MM.1S (cell line): ENCODE measurements at regions not wholly inside any gene's neighbourhood (a gene's known extent, or its start where the extent isn't known, plus 50 kb on each side); places are given as distances from the start of the nearest gene placed in this dataset.

Experiments used
- DNase-seq: peaks from one replicate; pipeline ENCODE4 v3.0.0-alpha.2; 2015
- H2AFZ ChIP-seq: fragments of 300-600 bp; sonication (generic); 2 replicates; pipeline ENCODE4 v1.6.0; 2016; ENCODE audit warnings: antibody characterized with exemption, low read length
- H3F3A ChIP-seq: fragments of 300-600 bp; sonication (generic); 2 replicates; pipeline ENCODE4 v1.6.1; 2016; ENCODE audit warnings: mild to moderate bottlenecking, antibody characterized with exemption, low read length, moderate library complexity, mixed read lengths; ENCODE audit not compliant: insufficient read depth
- H3K27ac ChIP-seq: fragments of 300-600 bp; sonication (generic); 2 replicates; pipeline ENCODE4 v1.5.1; 2016; ENCODE audit warnings: mild to moderate bottlenecking, low read length
- H3K27me3 ChIP-seq: fragments of 300-600 bp; sonication (generic); replicated peaks from 2 replicates; pipeline ENCODE4 v1.6.0; 2016; ENCODE audit warnings: low read length; ENCODE audit not compliant: insufficient read depth
- H3K36me3 ChIP-seq: fragments of 300-600 bp; sonication (generic); replicated peaks from 2 replicates; pipeline ENCODE4 v1.6.1; 2016; ENCODE audit warnings: mild to moderate bottlenecking, low read length, mixed read lengths; ENCODE audit not compliant: insufficient read depth
- H3K4me1 ChIP-seq: fragments of 300-600 bp; sonication (generic); 2 replicates; pipeline ENCODE4 v1.6.1; 2016; ENCODE audit warnings: low read length, mixed read lengths
- H3K4me2 ChIP-seq: fragments of 300-600 bp; sonication (generic); 2 replicates; pipeline ENCODE4 v1.6.0; 2016; ENCODE audit warnings: low read depth, low read length
- H3K4me3 ChIP-seq: fragments of 300-600 bp; sonication (generic); 2 replicates; pipeline ENCODE4 v1.5.1; 2016; ENCODE audit warnings: low read length, mixed read lengths
- H3K79me2 ChIP-seq: fragments of 300-600 bp; sonication (generic); 2 replicates; pipeline ENCODE4 v1.6.1; 2016; ENCODE audit warnings: mixed run types, low read length, mixed read lengths
- H3K9ac ChIP-seq: fragments of 300-600 bp; sonication (generic); 2 replicates; pipeline ENCODE4 v1.6.1; 2016; ENCODE audit warnings: low read length, mixed read lengths
- H3K9me2 ChIP-seq: fragments of 300-600 bp; sonication (generic); replicated peaks from 2 replicates; pipeline ENCODE4 v1.6.1; 2016; ENCODE audit warnings: mild to moderate bottlenecking, low read length, mixed read lengths; ENCODE audit not compliant: insufficient read depth
- H3K9me3 ChIP-seq: fragments of 300-600 bp; sonication (generic); replicated peaks from 2 replicates; pipeline ENCODE4 v1.6.1; 2016; ENCODE audit warnings: mild to moderate bottlenecking, low read length, mixed read lengths; ENCODE audit not compliant: insufficient read depth
- H4K20me1 ChIP-seq: fragments of 300-600 bp; sonication (generic); 2 replicates; pipeline ENCODE4 v1.6.1; 2016; ENCODE audit warnings: mild to moderate bottlenecking, low read length, moderate library complexity, mixed read lengths; ENCODE audit not compliant: insufficient read depth
- EZH2 ChIP-seq: fragments of 300-600 bp; sonication (generic); optimal IDR thresholded peaks from 2 replicates; pipeline ENCODE3; 2017; ENCODE audit warnings: low read depth, mild to moderate bottlenecking, antibody characterized with exemption, low read length, mixed read lengths
- EZH2phosphoT487 ChIP-seq: fragments of 300-600 bp; sonication (generic); IDR thresholded peaks from 2 replicates; pipeline ENCODE4 v1.6.1; 2018; ENCODE audit warnings: antibody characterized with exemption, low read length
- TF ChIP-seq, protein P1 (sequence below): fragments of 300-600 bp; sonication (generic); IDR thresholded peaks from 2 replicates; pipeline ENCODE4 v1.5.1; 2016; ENCODE audit warnings: antibody characterized with exemption, low read length, mixed read lengths

DNA sequence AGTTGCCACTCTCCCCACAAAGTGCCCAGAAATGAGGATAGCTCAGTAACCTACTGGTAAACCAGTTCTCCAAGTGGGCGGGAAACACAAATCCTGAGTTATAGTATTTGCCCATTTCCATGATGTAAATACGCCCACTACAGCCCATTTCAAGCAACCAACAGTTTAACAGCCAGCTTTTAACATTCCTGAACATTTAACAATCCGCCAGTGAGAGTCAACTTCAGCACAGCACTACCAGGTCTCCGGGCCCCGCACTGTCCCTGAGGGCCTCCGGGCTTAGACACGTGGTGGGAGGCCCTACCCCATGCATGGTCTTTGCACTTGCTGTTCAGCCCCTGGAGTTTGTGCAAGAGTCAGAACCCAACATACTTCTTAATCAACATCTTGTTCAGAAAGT, 132.0 kb upstream of the CTTNBP2NL start:
- H3K27me3 ChIP-seq: no peaks in the 10 kb centered on the region
- no peaks in the 10 kb centered on the region for H4K20me1 ChIP-seq
- H2AFZ ChIP-seq: no peak overlapping the region
- H3K9me3 ChIP-seq: no peaks in the 10 kb centered on the region
- no peaks in the 10 kb centered on the region for H3K79me2 ChIP-seq
- H3K9me2 ChIP-seq: no peaks in the 10 kb centered on the region
- no peak overlapping the region for H3K9ac ChIP-seq
- H3K27ac ChIP-seq: no peak overlapping the region
- no peak for DNase-seq
- no peaks in the 10 kb centered on the region for H3K36me3 ChIP-seq
- H3K4me2 ChIP-seq: no peak overlapping the region
- H3K4me1 ChIP-seq: no peaks in the 10 kb centered on the region
- H3F3A ChIP-seq: no peaks in the 10 kb centered on the region
- H3K4me3 ChIP-seq: no peak overlapping the region
- TF ChIP-seq EZH2phosphoT487 (no peak), EZH2 (no peak)
- TF ChIP-seq, protein P1, sequence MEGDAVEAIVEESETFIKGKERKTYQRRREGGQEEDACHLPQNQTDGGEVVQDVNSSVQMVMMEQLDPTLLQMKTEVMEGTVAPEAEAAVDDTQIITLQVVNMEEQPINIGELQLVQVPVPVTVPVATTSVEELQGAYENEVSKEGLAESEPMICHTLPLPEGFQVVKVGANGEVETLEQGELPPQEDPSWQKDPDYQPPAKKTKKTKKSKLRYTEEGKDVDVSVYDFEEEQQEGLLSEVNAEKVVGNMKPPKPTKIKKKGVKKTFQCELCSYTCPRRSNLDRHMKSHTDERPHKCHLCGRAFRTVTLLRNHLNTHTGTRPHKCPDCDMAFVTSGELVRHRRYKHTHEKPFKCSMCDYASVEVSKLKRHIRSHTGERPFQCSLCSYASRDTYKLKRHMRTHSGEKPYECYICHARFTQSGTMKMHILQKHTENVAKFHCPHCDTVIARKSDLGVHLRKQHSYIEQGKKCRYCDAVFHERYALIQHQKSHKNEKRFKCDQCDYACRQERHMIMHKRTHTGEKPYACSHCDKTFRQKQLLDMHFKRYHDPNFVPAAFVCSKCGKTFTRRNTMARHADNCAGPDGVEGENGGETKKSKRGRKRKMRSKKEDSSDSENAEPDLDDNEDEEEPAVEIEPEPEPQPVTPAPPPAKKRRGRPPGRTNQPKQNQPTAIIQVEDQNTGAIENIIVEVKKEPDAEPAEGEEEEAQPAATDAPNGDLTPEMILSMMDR: no peak

DNA sequence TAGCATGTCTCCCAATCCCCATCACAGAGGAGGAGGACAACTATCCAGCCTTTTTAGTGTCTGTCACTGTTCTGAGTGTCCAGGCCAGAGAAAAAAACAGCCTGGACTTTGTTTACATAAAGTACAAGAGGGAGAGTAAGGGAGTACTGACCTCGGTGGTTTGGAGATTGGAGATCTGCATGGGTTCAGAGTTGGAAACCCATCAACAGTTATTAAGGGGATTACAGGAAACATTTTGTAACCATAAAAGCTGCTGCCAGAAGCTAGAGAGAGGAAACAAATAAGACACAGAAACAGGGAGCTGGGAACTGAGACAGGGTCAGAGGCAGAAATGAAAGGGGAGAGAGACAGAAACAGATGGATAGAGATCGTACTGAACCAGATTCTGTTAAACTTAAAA, 131.5 kb upstream of the CTTNBP2NL start:
- Histone ChIP-seq H3K36me3 (no peaks in the 10 kb centered on the region), H3K27ac (no peak overlapping the region)

DNA sequence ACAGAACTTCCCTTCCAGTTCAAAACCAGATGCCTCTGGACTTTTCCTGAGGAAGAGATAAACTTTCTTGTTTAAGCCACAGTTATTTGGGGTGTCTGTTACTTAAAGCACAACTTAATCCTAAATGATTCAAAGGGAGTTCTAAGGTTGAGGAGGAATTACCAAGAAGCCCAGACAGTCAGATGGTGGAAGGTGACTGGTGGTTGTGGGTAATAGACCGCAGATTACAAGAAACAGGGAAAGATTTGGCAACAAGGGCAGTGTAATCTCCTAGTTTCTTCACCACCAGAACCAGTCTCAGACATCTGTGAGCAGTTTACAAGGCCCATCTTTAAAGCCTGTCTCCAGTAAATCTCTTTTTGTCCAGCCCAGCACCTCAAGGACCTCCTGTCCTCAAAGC, 130.1 kb upstream of the CTTNBP2NL start:
- Histone ChIP-seq H3F3A (no peaks in the 10 kb centered on the region), H3K9me3 (no peaks in the 10 kb centered on the region), H2AFZ (no peak overlapping the region), H3K27ac (no peak overlapping the region), H3K4me1 (no peaks in the 10 kb centered on the region), H4K20me1 (no peaks in the 10 kb centered on the region), H3K79me2 (no peaks in the 10 kb centered on the region), H3K36me3 (no peaks in the 10 kb centered on the region), H3K9me2 (no peaks in the 10 kb centered on the region), H3K9ac (no peak overlapping the region), H3K4me3 (no peak overlapping the region), H3K4me2 (no peak overlapping the region), H3K27me3 (no peaks in the 10 kb centered on the region)
- no peak for DNase-seq
- TF ChIP-seq EZH2 (no peak), EZH2phosphoT487 (no peak)
- TF ChIP-seq, protein P1: no peak

More for the DNA sequence above, 131.5 kb upstream of the CTTNBP2NL start:
- Histone ChIP-seq H3K9me3 (no peaks in the 10 kb centered on the region), H3F3A (no peaks in the 10 kb centered on the region), H3K27me3 (no peaks in the 10 kb centered on the region), H3K9ac (no peak overlapping the region), H4K20me1 (no peaks in the 10 kb centered on the region), H3K4me3 (no peak overlapping the region), H3K9me2 (no peaks in the 10 kb centered on the region), H2AFZ (no peak overlapping the region), H3K4me2 (no peak overlapping the region), H3K79me2 (no peaks in the 10 kb centered on the region), H3K4me1 (no peaks in the 10 kb centered on the region)
- DNase-seq: no peak
- TF ChIP-seq EZH2 (no peak), EZH2phosphoT487 (no peak)
- TF ChIP-seq, protein P1: no peak
